ENCODE measurements at regions not wholly inside any gene's neighbourhood (a gene's known extent, or its start where the extent isn't known, plus 50 kb on each side); places are given as distances from the start of the nearest gene placed in this dataset.

DNA sequence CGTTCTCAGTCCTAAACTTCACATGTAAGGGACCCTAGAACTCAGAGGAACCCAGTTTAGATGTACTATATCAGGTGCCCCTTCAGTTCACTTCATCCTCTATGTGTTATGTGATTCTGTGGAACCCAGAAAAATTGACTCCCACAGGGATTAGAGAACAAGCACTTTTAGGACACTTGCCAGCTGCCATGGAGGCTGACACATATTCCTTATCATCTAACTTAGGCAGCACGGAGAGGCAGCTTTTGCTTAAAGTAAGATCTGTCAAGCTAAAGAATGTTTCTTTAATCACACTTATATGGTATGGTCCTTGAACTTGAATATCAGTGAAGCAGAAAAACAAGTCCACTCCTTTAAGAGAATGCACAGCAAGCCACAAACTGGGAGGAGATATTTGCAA is 701.5 kb upstream of the ID4 start:
- TF ChIP-seq SAFB2 (IDR thresholded peaks at IDR 0.05; ENCODE audit: borderline replicate concordance, low read depth, low read length, severe bottlenecking) (no peak), WHSC1 (IDR thresholded peaks at IDR 0.05; ENCODE audit: low read length) (no peak), RBBP5 (IDR thresholded peaks at IDR 0.05; ENCODE audit: borderline replicate concordance, insufficient read depth, low read length, poor library complexity, severe bottlenecking) (no peak), ZNF507 (tag; conservative IDR thresholded peaks at IDR 0.05) (no peak), GATAD2A (IDR thresholded peaks at IDR 0.05) (no peak), SUPT5H (IDR thresholded peaks at IDR 0.05) (no peak), SREBF2 (CRISPR knock-in tag; IDR thresholded peaks at IDR 0.05) (no peak), CBX3 (IDR thresholded peaks at IDR 0.05; ENCODE audit: borderline replicate concordance in 1 of 2, low read length in 2 of 2) (no peak), ZFP36 (IDR thresholded peaks at IDR 0.05; ENCODE audit: low read depth, low read length, partially characterized antibody) (no peak)
- TF ChIP-seq, protein P1, sequence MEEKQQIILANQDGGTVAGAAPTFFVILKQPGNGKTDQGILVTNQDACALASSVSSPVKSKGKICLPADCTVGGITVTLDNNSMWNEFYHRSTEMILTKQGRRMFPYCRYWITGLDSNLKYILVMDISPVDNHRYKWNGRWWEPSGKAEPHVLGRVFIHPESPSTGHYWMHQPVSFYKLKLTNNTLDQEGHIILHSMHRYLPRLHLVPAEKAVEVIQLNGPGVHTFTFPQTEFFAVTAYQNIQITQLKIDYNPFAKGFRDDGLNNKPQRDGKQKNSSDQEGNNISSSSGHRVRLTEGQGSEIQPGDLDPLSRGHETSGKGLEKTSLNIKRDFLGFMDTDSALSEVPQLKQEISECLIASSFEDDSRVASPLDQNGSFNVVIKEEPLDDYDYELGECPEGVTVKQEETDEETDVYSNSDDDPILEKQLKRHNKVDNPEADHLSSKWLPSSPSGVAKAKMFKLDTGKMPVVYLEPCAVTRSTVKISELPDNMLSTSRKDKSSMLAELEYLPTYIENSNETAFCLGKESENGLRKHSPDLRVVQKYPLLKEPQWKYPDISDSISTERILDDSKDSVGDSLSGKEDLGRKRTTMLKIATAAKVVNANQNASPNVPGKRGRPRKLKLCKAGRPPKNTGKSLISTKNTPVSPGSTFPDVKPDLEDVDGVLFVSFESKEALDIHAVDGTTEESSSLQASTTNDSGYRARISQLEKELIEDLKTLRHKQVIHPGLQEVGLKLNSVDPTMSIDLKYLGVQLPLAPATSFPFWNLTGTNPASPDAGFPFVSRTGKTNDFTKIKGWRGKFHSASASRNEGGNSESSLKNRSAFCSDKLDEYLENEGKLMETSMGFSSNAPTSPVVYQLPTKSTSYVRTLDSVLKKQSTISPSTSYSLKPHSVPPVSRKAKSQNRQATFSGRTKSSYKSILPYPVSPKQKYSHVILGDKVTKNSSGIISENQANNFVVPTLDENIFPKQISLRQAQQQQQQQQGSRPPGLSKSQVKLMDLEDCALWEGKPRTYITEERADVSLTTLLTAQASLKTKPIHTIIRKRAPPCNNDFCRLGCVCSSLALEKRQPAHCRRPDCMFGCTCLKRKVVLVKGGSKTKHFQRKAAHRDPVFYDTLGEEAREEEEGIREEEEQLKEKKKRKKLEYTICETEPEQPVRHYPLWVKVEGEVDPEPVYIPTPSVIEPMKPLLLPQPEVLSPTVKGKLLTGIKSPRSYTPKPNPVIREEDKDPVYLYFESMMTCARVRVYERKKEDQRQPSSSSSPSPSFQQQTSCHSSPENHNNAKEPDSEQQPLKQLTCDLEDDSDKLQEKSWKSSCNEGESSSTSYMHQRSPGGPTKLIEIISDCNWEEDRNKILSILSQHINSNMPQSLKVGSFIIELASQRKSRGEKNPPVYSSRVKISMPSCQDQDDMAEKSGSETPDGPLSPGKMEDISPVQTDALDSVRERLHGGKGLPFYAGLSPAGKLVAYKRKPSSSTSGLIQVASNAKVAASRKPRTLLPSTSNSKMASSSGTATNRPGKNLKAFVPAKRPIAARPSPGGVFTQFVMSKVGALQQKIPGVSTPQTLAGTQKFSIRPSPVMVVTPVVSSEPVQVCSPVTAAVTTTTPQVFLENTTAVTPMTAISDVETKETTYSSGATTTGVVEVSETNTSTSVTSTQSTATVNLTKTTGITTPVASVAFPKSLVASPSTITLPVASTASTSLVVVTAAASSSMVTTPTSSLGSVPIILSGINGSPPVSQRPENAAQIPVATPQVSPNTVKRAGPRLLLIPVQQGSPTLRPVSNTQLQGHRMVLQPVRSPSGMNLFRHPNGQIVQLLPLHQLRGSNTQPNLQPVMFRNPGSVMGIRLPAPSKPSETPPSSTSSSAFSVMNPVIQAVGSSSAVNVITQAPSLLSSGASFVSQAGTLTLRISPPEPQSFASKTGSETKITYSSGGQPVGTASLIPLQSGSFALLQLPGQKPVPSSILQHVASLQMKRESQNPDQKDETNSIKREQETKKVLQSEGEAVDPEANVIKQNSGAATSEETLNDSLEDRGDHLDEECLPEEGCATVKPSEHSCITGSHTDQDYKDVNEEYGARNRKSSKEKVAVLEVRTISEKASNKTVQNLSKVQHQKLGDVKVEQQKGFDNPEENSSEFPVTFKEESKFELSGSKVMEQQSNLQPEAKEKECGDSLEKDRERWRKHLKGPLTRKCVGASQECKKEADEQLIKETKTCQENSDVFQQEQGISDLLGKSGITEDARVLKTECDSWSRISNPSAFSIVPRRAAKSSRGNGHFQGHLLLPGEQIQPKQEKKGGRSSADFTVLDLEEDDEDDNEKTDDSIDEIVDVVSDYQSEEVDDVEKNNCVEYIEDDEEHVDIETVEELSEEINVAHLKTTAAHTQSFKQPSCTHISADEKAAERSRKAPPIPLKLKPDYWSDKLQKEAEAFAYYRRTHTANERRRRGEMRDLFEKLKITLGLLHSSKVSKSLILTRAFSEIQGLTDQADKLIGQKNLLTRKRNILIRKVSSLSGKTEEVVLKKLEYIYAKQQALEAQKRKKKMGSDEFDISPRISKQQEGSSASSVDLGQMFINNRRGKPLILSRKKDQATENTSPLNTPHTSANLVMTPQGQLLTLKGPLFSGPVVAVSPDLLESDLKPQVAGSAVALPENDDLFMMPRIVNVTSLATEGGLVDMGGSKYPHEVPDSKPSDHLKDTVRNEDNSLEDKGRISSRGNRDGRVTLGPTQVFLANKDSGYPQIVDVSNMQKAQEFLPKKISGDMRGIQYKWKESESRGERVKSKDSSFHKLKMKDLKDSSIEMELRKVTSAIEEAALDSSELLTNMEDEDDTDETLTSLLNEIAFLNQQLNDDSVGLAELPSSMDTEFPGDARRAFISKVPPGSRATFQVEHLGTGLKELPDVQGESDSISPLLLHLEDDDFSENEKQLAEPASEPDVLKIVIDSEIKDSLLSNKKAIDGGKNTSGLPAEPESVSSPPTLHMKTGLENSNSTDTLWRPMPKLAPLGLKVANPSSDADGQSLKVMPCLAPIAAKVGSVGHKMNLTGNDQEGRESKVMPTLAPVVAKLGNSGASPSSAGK (IDR thresholded peaks at IDR 0.05), result no peak
- DNase-seq (ENCODE audit: extremely low read depth in 1 of 4, low spot score in 3 of 4) (no peak), FAIRE-seq (no peak), ATAC-seq (no peak)
- Histone ChIP-seq H3K27me3 (ENCODE audit: control insufficient read depth in 2 of 2, insufficient read depth in 2 of 2, low read length in 2 of 2) (no peaks in the 10 kb centered on the region), H3K9me1 (ENCODE audit: control insufficient read depth, insufficient read depth, low read length) (no peaks in the 10 kb centered on the region), H3K9me3 (replicated peaks; ENCODE audit: control insufficient read depth, insufficient read depth, low read depth, low read length) (no peaks in the 10 kb centered on the region), H3K27ac (ENCODE audit: extremely low read depth, low read depth, low read length) (no peak overlapping the region), H3K4me2 (ENCODE audit: insufficient read depth, low read length) (no peak overlapping the region), H3K9ac (ENCODE audit: insufficient read depth in 1 of 2, low read depth in 2 of 2, low read length in 2 of 2) (no peak overlapping the region), H2AFZ (ENCODE audit: low read depth, low read length) (no peak overlapping the region), H3K4me3 (no peak overlapping the region), H3K4me1 (replicated peaks in 1 of 2; ENCODE audit: control insufficient read depth in 2 of 2, insufficient read depth in 2 of 2, low read length in 2 of 2) (no peaks in the 10 kb centered on the region), H4K20me1 (replicated peaks; ENCODE audit: control insufficient read depth, insufficient read depth, low read length) (no peaks in the 10 kb centered on the region), H3K79me2 (ENCODE audit: control insufficient read depth, insufficient read depth, low read length) (no peaks in the 10 kb centered on the region), H3K36me3 (ENCODE audit: control insufficient read depth, insufficient read depth, low read length) (no peaks in the 10 kb centered on the region)
- intact Hi-C loops (cut with micrococcal nuclease) (no loop called here), in situ Hi-C loops (cut with MboI) (no loop called here)
- BruUV-seq (replicated peaks), result no TSS peak
- CTCF ChIA-PET (ENCODE audit: low intra/inter-chr PET ratio), result no interaction called here
- POLR2A ChIA-PET, result no interaction called here
- WGBS (ENCODE audit: insufficient coverage, low coverage, missing lambda C conversion rate), result 0% methylated on average over 2 of the region's 2 CpGs
